ENCODE measurements at regions not wholly inside any gene's neighbourhood (a gene's known extent, or its start where the extent isn't known, plus 50 kb on each side); places are given as distances from the start of the nearest gene placed in this dataset.

GRCh38 chr21:27715131-27715530 lies 748.2 kb upstream of the ADAMTS5 start:
- TF ChIP-seq CTCF (IDR thresholded peaks at IDR 0.05) (no peak), EZH2 (IDR thresholded peaks at IDR 0.05; ENCODE audit: borderline replicate concordance, insufficient read depth, low read depth, low read length, poor library complexity, severe bottlenecking) (no peak)
